Panc1 (cell line): ENCODE measurements at regions not wholly inside any gene's neighbourhood (a gene's known extent, or its start where the extent isn't known, plus 50 kb on each side); places are given as distances from the start of the nearest gene placed in this dataset.

Experiments used
- ATAC-seq: fragments of 200-7000 bp; cut with Tn5 transposase; 2 replicates; pipeline ENCODE4 v1.9.1; 2020; ENCODE audit warnings: mild to moderate bottlenecking, moderate library complexity
- BruUV-seq: library from RNA; stranded (reverse); fragments of 400-500 nt; replicated peaks from 2 replicates; lab custom pipeline; 2021; lab: Mats Ljungman, UMichigan
- CTCF ChIA-PET: fragments of 300-600 bp; sonication (Branson Sonifier 250); formaldehyde crosslinking; loops from one replicate; lab custom pipeline; 2022; ENCODE audit warnings: antibody characterized with exemption; lab: Charles Lee
- POLR2A ChIA-PET: fragments of 300-600 bp; sonication (Branson Sonifier 250); formaldehyde crosslinking; loops from one replicate; lab custom pipeline; 2022; ENCODE audit warnings: antibody characterized with exemption; lab: Charles Lee
- DNase-seq: peaks from one replicate; pipeline ENCODE4 v3.0.0-alpha.2; 2010; ENCODE audit warnings: low read depth, low spot score
- H3K27ac ChIP-seq: 2 replicates; pipeline ENCODE4 v1.5.1; 2011; ENCODE audit warnings: mild to moderate bottlenecking, low read length, inconsistent platforms
- H3K27me3 ChIP-seq: fragments of 200-500 bp; sonication (Bioruptor generic); 2 replicates; pipeline ENCODE4 v1.6.0; 2014; ENCODE audit warnings: low read length, inconsistent platforms; ENCODE audit not compliant: control insufficient read depth, insufficient read depth
- H3K36me3 ChIP-seq: fragments of 200-500 bp; sonication (Bioruptor generic); 2 replicates; pipeline ENCODE4 v1.5.1; 2014; ENCODE audit warnings: inconsistent platforms, mild to moderate bottlenecking, low read length, moderate library complexity; ENCODE audit not compliant: control insufficient read depth, insufficient read depth
- H3K4me1 ChIP-seq: 2 replicates; pipeline ENCODE4 v1.5.1; 2011; ENCODE audit warnings: inconsistent platforms, mild to moderate bottlenecking, low read length, moderate library complexity; ENCODE audit not compliant: control insufficient read depth, insufficient read depth
- H3K4me3 ChIP-seq, 2 experiments: 2 replicates each; pipeline ENCODE4 v1.5.1; 2011 to 2012; ENCODE audit warnings: low read depth in 2 of 2, low read length in 2 of 2, mild to moderate bottlenecking in 2 of 2, inconsistent platforms in 1 of 2, moderate library complexity in 1 of 2
- H3K9me3 ChIP-seq: fragments of 200-500 bp; sonication (Bioruptor generic); 2 replicates; pipeline ENCODE4 v1.5.1; 2014; ENCODE audit warnings: low read depth, mild to moderate bottlenecking, inconsistent platforms, low read length, moderate library complexity; ENCODE audit not compliant: control insufficient read depth, insufficient read depth
- CTCF ChIP-seq: fragments of 450-650 bp; IDR thresholded peaks from 2 replicates; pipeline ENCODE4 v1.5.1; 2017; ENCODE audit warnings: mild to moderate bottlenecking
- POLR2AphosphoS5 ChIP-seq: IDR thresholded peaks from 2 replicates; pipeline ENCODE4 v1.6.1; 2012; ENCODE audit warnings: mild to moderate bottlenecking, low read depth, low read length, moderate library complexity
- REST ChIP-seq, 2 experiments: IDR thresholded peaks; 2 replicates each; pipeline ENCODE4 v1.6.1; 2011 to 2012; ENCODE audit warnings: low read depth in 2 of 2, control low read depth in 1 of 2, low read length in 1 of 2, mild to moderate bottlenecking in 1 of 2, moderate library complexity in 1 of 2; ENCODE audit not compliant: insufficient read depth in 1 of 2
- SIN3A ChIP-seq: IDR thresholded peaks from 2 replicates; pipeline ENCODE4 v1.6.1; 2012; ENCODE audit warnings: low read depth, mild to moderate bottlenecking, low read length, moderate library complexity, borderline replicate concordance; ENCODE audit not compliant: insufficient read depth
- TCF7L2 ChIP-seq: IDR thresholded peaks from 2 replicates; pipeline ENCODE4 v1.6.1; 2011; ENCODE audit warnings: mild to moderate bottlenecking, low read depth, low read length, inconsistent platforms
- in situ Hi-C: cut with HindIII; loops from 2 replicates; pipeline ENCODE4 v1.10.0; 2016; ENCODE audit warnings: low sequenced_read_pairs, low pct_unique_long_range_greater_than_20kb
- intact Hi-C: fragments of 100-400 bp; cut with micrococcal nuclease; formaldehyde crosslinking; loops from one replicate; pipeline ENCODE4 v1.10.0; 2022; ENCODE audit not compliant: unreplicated experiment

- Histone ChIP-seq H3K27ac (no peak overlapping the region), H3K9me3 (no peaks in the 10 kb centered on the region), H3K27me3 (peaks cover 2% of the 10 kb centered on the region; the same call in 1 of the 2 replicates), H3K36me3 (no peaks in the 10 kb centered on the region), H3K4me1 (no peaks in the 10 kb centered on the region), H3K4me3 (no peak overlapping the region)
- TF ChIP-seq TCF7L2 (no peak), CTCF (no peak), REST (IDR thresholded peaks at IDR 0.05; ENCODE audit: insufficient read depth in 1 of 2, low read depth in 2 of 2, low read length in 1 of 2) (no peak)
- ChIA-PET POLR2A (no interaction called here), CTCF (no interaction called here)
- intact Hi-C loops: no loop called here
- BruUV-seq: no TSS peak
- DNase-seq: no peak
- no peak for ATAC-seq
- in situ Hi-C loops: no loop called here
These were observed 176.4 kb downstream of the CCDC71L start for GRCh38 chr7:106484562-106484961.

GRCh38 chr7:106482091-106482490 is 178.9 kb downstream of the CCDC71L start:
- Histone ChIP-seq H3K4me1 (no peaks in the 10 kb centered on the region), H3K36me3 (no peaks in the 10 kb centered on the region), H3K9me3 (no peaks in the 10 kb centered on the region), H3K4me3 (no peak overlapping the region), H3K27ac (no peak overlapping the region), H3K27me3 (no peaks in the 10 kb centered on the region)
- CTCF ChIA-PET: no interaction called here
- in situ Hi-C loops: no loop called here
- no TSS peak for BruUV-seq
- ATAC-seq: no peak
- DNase-seq: no peak
- intact Hi-C loops: no loop called here
- TF ChIP-seq SIN3A: no peak
- TF ChIP-seq REST (IDR thresholded peaks at IDR 0.05; ENCODE audit: insufficient read depth in 1 of 2, low read depth in 2 of 2, low read length in 1 of 2): no peak
- TF ChIP-seq POLR2AphosphoS5: no peak
- no peak for TF ChIP-seq CTCF
- no peak for TF ChIP-seq TCF7L2
- POLR2A ChIA-PET: no interaction called here
